Endodermal cell (in vitro differentiated cells): ENCODE measurements at regions not wholly inside any gene's neighbourhood (a gene's known extent, or its start where the extent isn't known, plus 50 kb on each side); places are given as distances from the start of the nearest gene placed in this dataset.

Source experiments
- DNase-seq: peaks from one replicate; pipeline ENCODE4 v3.0.0-alpha.2; 2017
- H3K27ac ChIP-seq: 2 replicates; pipeline ENCODE4 v1.5.1; 2013; ENCODE audit warnings: mild to moderate bottlenecking, low read depth, low read length, moderate library complexity
- H3K27me3 ChIP-seq: 2 replicates; pipeline ENCODE4 v1.6.1; 2013; ENCODE audit warnings: mild to moderate bottlenecking, low read length, moderate library complexity; ENCODE audit not compliant: insufficient read depth, control insufficient read depth, poor library complexity, severe bottlenecking
- H3K36me3 ChIP-seq: 2 replicates; pipeline ENCODE4 v1.7.0; 2013; ENCODE audit warnings: mild to moderate bottlenecking, low read length, moderate library complexity; ENCODE audit not compliant: control insufficient read depth, insufficient read depth
- H3K4me1 ChIP-seq: one replicate; pipeline ENCODE4 v1.7.0; 2013; ENCODE audit warnings: low read length; ENCODE audit not compliant: control insufficient read depth, insufficient read depth
- H3K4me3 ChIP-seq: 2 replicates; pipeline ENCODE4 v1.5.1; 2013; ENCODE audit warnings: mild to moderate bottlenecking, low read length, moderate library complexity
- H3K9ac ChIP-seq: 2 replicates; pipeline ENCODE4 v1.6.1; 2013; ENCODE audit warnings: mild to moderate bottlenecking, low read length, moderate library complexity; ENCODE audit not compliant: poor library complexity, severe bottlenecking; ENCODE audit errors: extremely low read depth
- H3K9me3 ChIP-seq: 2 replicates; pipeline ENCODE4 v1.6.1; 2013; ENCODE audit warnings: mild to moderate bottlenecking, low read length, moderate library complexity; ENCODE audit not compliant: control insufficient read depth
- H3K27ac Mint-ChIP-seq: 2 replicates; pipeline ENCODE4 v1.8.0; 2020; ENCODE audit warnings: mixed read lengths
- H3K27me3 Mint-ChIP-seq: 2 replicates; pipeline ENCODE4 v1.8.0; 2021; ENCODE audit warnings: mild to moderate bottlenecking, mixed read lengths; ENCODE audit not compliant: insufficient read depth
- H3K36me3 Mint-ChIP-seq: 2 replicates; pipeline ENCODE4 v1.8.0; 2020; ENCODE audit warnings: low read depth, mixed read lengths
- H3K4me1 Mint-ChIP-seq: 2 replicates; pipeline ENCODE4 v1.8.0; 2020; ENCODE audit warnings: mixed read lengths
- H3K4me3 Mint-ChIP-seq: 2 replicates; pipeline ENCODE4 v1.8.0; 2020; ENCODE audit warnings: mild to moderate bottlenecking, moderate library complexity, mixed read lengths
- H3K9me3 Mint-ChIP-seq: 2 replicates; pipeline ENCODE4 v1.8.0; 2020; ENCODE audit warnings: mild to moderate bottlenecking, mixed read lengths
- WGBS, 2 experiments: methylation state at CpG; one replicate each; pipeline versions ENCODE4 v1.1.5 to v1.1.7; 2013; ENCODE audit warnings: missing lambda C conversion rate in 2 of 2, mixed read lengths in 1 of 2; ENCODE audit not compliant: insufficient coverage in 1 of 2, insufficient read length in 1 of 2; 5-methylcytosine and 5-hydroxymethylcytosine counted together
- TF ChIP-seq, protein P1 (sequence below): fragments of 200-600 bp; sonication (generic); conservative IDR thresholded peaks from 2 replicates; pipeline ENCODE4 v1.5.0; 2021; ENCODE audit warnings: antibody characterized with exemption, mild to moderate bottlenecking

DNA sequence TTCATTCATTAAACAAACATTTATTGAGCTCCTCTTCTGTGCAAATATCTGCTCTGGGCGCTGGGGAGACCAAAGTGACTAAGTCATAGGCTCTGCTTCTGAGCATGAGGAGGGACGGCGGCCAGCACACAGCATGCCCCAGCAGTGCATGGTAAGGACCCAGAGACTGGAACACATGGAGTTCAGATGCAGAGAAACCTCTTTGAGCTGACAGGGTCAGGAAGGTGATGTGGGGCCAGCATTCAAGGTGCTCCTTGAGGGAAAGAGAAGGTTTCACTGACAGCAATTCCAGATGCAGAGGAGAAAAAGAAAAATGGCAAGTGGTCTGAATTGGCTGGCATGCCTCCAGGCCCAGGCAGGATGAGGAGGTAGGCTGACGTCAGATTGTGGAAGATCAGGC lies 234.5 kb downstream of the UACA start:
- peaks cover 12% of the 10 kb centered on the region for H3K27me3 Mint-ChIP-seq

DNA sequence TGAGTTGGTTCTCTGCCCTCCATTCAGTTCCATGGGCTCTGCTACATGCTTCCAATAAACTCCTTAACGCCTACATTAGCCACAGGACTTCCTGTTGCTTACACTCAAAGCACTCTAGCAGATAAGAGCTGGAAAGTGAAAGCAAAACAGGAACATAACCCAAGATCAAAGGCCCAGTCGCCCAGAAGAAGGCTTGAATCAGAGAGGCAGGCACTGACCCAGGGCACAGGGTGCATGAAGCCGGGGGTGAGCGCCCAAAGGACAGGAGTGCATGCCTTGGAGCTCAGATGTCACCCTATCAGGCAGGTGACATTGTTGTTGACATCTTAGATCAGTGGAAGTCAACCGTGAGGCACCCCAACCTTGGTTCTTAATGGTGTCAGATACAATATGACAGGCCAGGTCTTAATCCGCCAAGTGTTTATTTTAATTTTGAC lies 235.1 kb downstream of the UACA start:
- DNase-seq: peak; percentile 36
- Mint-ChIP-seq H3K9me3 (no peaks in the 10 kb centered on the region), H3K27ac (no peak overlapping the region), H3K27me3 (peaks cover 12% of the 10 kb centered on the region), H3K4me3 (no peak overlapping the region), H3K4me1 (peaks cover 12% of the 10 kb centered on the region), H3K36me3 (no peaks in the 10 kb centered on the region)
- no peaks in the 10 kb centered on the region for H3K36me3 ChIP-seq
- no peaks in the 10 kb centered on the region for H3K4me1 ChIP-seq
- WGBS, 2 experiments: 89% methylated on average over 5 to 6 of the region's 6 CpGs
- peaks cover 11% of the 10 kb centered on the region for H3K27me3 ChIP-seq
- H3K27ac ChIP-seq: no peak overlapping the region
- H3K4me3 ChIP-seq: no peak overlapping the region
- TF ChIP-seq, protein P1, sequence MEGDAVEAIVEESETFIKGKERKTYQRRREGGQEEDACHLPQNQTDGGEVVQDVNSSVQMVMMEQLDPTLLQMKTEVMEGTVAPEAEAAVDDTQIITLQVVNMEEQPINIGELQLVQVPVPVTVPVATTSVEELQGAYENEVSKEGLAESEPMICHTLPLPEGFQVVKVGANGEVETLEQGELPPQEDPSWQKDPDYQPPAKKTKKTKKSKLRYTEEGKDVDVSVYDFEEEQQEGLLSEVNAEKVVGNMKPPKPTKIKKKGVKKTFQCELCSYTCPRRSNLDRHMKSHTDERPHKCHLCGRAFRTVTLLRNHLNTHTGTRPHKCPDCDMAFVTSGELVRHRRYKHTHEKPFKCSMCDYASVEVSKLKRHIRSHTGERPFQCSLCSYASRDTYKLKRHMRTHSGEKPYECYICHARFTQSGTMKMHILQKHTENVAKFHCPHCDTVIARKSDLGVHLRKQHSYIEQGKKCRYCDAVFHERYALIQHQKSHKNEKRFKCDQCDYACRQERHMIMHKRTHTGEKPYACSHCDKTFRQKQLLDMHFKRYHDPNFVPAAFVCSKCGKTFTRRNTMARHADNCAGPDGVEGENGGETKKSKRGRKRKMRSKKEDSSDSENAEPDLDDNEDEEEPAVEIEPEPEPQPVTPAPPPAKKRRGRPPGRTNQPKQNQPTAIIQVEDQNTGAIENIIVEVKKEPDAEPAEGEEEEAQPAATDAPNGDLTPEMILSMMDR: no peak
- no peaks in the 10 kb centered on the region for H3K9me3 ChIP-seq
- no peak overlapping the region for H3K9ac ChIP-seq

More for the DNA sequence above, 234.5 kb downstream of the UACA start:
- Mint-ChIP-seq H3K27ac (no peak overlapping the region), H3K9me3 (no peaks in the 10 kb centered on the region), H3K4me3 (no peak overlapping the region), H3K4me1 (peaks cover 14% of the 10 kb centered on the region), H3K36me3 (no peaks in the 10 kb centered on the region)
- 77 to 80% methylated on average over 4 of the region's 4 CpGs for WGBS, 2 experiments
- no peaks in the 10 kb centered on the region for H3K36me3 ChIP-seq
- no peak overlapping the region for H3K9ac ChIP-seq
- H3K4me3 ChIP-seq: no peak overlapping the region
- TF ChIP-seq, protein P1: no peak
- peak; percentile 19 for DNase-seq
- no peaks in the 10 kb centered on the region for H3K9me3 ChIP-seq
- H3K27ac ChIP-seq: no peak overlapping the region
- H3K4me1 ChIP-seq: peaks cover 3% of the 10 kb centered on the region
- peaks cover 11% of the 10 kb centered on the region for H3K27me3 ChIP-seq

DNA sequence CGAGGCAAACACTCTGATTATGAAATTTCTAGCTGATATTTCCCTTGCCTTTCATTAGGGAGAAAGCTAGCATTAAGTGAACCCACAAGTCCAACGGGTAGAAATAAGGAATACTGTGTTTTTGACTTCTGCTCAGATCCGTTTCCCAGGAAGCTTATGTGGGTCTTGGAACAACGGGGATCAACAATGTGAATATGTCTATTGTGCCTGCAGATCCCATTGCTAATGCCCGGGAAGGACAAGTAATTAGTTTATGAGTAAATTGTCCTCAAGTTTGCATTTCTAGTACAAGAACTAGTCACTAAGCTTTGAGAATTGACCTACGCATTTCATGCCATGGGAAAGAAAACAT lies 236.4 kb downstream of the UACA start:
- Histone ChIP-seq H3K27me3 (peaks cover 11% of the 10 kb centered on the region), H3K36me3 (no peaks in the 10 kb centered on the region), H3K4me3 (no peak overlapping the region), H3K9me3 (no peaks in the 10 kb centered on the region), H3K27ac (peak overlapping the region; percentile 71), H3K4me1 (no peaks in the 10 kb centered on the region), H3K9ac (no peak overlapping the region)
- H3K27ac Mint-ChIP-seq: no peak overlapping the region
- no peak overlapping the region for H3K4me3 Mint-ChIP-seq
- no peaks in the 10 kb centered on the region for H3K9me3 Mint-ChIP-seq
- peaks cover 12% of the 10 kb centered on the region for H3K4me1 Mint-ChIP-seq
- no peak for DNase-seq
- no peaks in the 10 kb centered on the region for H3K36me3 Mint-ChIP-seq
- TF ChIP-seq, protein P1: no peak
- H3K27me3 Mint-ChIP-seq: peaks cover 10% of the 10 kb centered on the region
- WGBS, 2 experiments: 88 to 95% methylated on average over 6 of the region's 6 CpGs
